DOHH2 (cell line): ENCODE measurements at regions not wholly inside any gene's neighbourhood (a gene's known extent, or its start where the extent isn't known, plus 50 kb on each side); places are given as distances from the start of the nearest gene placed in this dataset.

Experiments
- CTCF ChIP-seq: fragments of 200-600 bp; sonication (generic); IDR thresholded peaks from one replicate; pipeline ENCODE4 v1.5.1; 2014; ENCODE audit warnings: antibody characterized with exemption, mild to moderate bottlenecking, low read depth, low read length; ENCODE audit not compliant: poor library complexity, severe bottlenecking
- EZH2phosphoT487 ChIP-seq: fragments of 200-600 bp; sonication (generic); IDR thresholded peaks from 2 replicates; pipeline ENCODE4 v1.6.1; 2017; ENCODE audit warnings: borderline replicate concordance, mild to moderate bottlenecking, antibody characterized with exemption, low read length, moderate library complexity, mixed read lengths

GRCh38 chr16:51439271-51439670 lies 288.2 kb upstream of the SALL1 start:
- TF ChIP-seq CTCF = no peak
- TF ChIP-seq EZH2phosphoT487 = no peak
